Neural progenitor cell (in vitro differentiated cells): ENCODE measurements at regions not wholly inside any gene's neighbourhood (a gene's known extent, or its start where the extent isn't known, plus 50 kb on each side); places are given as distances from the start of the nearest gene placed in this dataset.

Experiments
- EZH2 ChIP-seq: fragments of 200-600 bp; sonication (generic); IDR thresholded peaks from 2 replicates; pipeline ENCODE4 v1.6.1; 2017; ENCODE audit warnings: antibody characterized with exemption, mild to moderate bottlenecking, moderate library complexity
- EZH2phosphoT487 ChIP-seq: fragments of 200-600 bp; sonication (generic); IDR thresholded peaks from 2 replicates; pipeline ENCODE4 v1.6.1; 2017; ENCODE audit warnings: antibody characterized with exemption
- TF ChIP-seq, protein P1 (sequence below): fragments of 200-600 bp; sonication (generic); IDR thresholded peaks from 2 replicates; pipeline ENCODE4 v1.5.1; 2017; ENCODE audit warnings: antibody characterized with exemption, mild to moderate bottlenecking

DNA sequence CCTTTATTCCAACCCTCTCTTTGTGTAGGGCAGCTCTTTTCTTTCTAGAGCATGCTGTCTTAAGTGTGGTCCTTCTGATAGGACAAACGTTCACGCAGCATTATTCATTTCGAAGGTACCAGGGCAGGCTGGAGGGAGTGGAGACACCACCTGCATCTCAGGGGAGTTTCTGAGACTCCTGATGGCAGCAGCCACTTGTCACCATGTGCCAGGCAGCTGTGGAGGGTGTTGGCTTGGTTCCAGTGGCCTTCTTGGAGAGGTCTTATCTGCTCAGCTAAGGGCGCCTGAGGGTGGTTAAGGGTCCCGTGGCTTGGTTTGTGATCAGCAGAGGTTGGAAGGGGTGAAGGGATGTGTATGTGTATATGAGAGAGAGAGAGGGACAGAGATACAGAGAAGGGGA is 257.1 kb upstream of the EEF2KMT start:
- TF ChIP-seq, protein P1, sequence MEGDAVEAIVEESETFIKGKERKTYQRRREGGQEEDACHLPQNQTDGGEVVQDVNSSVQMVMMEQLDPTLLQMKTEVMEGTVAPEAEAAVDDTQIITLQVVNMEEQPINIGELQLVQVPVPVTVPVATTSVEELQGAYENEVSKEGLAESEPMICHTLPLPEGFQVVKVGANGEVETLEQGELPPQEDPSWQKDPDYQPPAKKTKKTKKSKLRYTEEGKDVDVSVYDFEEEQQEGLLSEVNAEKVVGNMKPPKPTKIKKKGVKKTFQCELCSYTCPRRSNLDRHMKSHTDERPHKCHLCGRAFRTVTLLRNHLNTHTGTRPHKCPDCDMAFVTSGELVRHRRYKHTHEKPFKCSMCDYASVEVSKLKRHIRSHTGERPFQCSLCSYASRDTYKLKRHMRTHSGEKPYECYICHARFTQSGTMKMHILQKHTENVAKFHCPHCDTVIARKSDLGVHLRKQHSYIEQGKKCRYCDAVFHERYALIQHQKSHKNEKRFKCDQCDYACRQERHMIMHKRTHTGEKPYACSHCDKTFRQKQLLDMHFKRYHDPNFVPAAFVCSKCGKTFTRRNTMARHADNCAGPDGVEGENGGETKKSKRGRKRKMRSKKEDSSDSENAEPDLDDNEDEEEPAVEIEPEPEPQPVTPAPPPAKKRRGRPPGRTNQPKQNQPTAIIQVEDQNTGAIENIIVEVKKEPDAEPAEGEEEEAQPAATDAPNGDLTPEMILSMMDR: no peak
- TF ChIP-seq EZH2: no peak
- no peak for TF ChIP-seq EZH2phosphoT487
